ENCODE measurements at regions not wholly inside any gene's neighbourhood (a gene's known extent, or its start where the extent isn't known, plus 50 kb on each side); places are given as distances from the start of the nearest gene placed in this dataset.

DNA sequence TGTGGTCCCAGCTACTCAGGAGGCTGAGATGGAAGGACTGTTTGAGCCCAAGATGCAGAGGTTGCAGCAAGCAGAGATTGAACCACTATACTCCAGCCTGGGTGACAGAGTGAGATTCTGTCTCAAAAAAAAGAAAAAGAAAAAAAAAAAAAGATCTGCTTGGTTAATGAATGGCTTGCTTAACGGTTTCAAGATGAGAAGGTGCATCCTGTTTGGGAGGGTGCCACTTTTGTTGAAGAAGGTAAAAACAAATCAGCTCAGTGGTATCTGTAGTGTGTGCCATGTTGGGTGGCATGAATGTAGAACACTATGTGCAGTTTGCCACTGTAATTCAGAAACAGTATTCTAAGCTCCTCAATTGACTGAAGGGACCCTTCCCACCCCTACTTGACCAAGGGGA lies 94.9 kb upstream of the ETV3 start:
- Histone ChIP-seq H3K36me3 (ENCODE audit: control insufficient read depth, insufficient read depth, low read length) (no peaks in the 10 kb centered on the region), H3K4me3 (ENCODE audit: low read depth, low read length) (no peak overlapping the region), H3K27me3 (ENCODE audit: control insufficient read depth, insufficient read depth, low read length) (no peaks in the 10 kb centered on the region)
- TF ChIP-seq, protein P1, sequence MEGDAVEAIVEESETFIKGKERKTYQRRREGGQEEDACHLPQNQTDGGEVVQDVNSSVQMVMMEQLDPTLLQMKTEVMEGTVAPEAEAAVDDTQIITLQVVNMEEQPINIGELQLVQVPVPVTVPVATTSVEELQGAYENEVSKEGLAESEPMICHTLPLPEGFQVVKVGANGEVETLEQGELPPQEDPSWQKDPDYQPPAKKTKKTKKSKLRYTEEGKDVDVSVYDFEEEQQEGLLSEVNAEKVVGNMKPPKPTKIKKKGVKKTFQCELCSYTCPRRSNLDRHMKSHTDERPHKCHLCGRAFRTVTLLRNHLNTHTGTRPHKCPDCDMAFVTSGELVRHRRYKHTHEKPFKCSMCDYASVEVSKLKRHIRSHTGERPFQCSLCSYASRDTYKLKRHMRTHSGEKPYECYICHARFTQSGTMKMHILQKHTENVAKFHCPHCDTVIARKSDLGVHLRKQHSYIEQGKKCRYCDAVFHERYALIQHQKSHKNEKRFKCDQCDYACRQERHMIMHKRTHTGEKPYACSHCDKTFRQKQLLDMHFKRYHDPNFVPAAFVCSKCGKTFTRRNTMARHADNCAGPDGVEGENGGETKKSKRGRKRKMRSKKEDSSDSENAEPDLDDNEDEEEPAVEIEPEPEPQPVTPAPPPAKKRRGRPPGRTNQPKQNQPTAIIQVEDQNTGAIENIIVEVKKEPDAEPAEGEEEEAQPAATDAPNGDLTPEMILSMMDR (IDR thresholded peaks at IDR 0.05; ENCODE audit: insufficient read depth, low read length, poor library complexity, severe bottlenecking), result no peak
- DNase-seq (ENCODE audit: low read depth), result no peak

DNA sequence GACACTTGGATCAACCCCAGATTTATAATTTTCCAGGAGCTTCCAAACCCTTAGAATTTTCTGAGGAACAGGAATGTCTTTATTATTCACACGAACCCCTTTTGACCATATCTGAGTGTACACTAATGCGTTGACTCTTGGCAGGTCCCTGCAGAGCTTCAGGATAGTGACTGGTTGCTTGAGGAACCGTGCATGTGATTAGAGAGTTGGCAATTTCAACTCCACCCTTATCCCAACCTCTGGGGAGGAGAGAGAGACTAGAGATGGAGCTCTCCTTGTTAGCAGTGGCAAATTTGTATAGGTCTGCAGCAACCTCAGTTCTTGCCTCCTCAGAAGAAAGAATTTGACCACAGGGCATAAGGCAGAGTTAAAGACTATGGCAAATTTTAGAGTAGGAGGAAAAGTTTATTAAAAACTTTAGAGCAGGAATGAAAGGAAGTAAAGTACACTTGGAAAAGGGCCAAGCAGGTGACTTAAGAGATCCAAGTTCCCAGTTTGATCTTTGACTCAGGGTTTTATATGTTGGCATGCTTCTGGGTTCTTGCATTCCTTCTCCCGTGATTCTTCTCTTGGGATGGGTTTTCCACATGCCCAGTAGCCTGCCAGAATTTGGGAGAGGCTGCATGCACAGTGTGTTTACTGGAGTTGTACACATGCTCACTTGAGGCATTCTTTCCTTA lies 93.8 kb upstream of the ETV3 start:
- H3K4me3 ChIP-seq (ENCODE audit: low read depth, low read length), result no peak overlapping the region
- no peak for DNase-seq (ENCODE audit: low read depth)
- no peaks in the 10 kb centered on the region for H3K36me3 ChIP-seq (ENCODE audit: control insufficient read depth, insufficient read depth, low read length)
- no peaks in the 10 kb centered on the region for H3K27me3 ChIP-seq (ENCODE audit: control insufficient read depth, insufficient read depth, low read length)
- TF ChIP-seq, protein P1 (IDR thresholded peaks at IDR 0.05; ENCODE audit: insufficient read depth, low read length, poor library complexity, severe bottlenecking), result no peak

DNA sequence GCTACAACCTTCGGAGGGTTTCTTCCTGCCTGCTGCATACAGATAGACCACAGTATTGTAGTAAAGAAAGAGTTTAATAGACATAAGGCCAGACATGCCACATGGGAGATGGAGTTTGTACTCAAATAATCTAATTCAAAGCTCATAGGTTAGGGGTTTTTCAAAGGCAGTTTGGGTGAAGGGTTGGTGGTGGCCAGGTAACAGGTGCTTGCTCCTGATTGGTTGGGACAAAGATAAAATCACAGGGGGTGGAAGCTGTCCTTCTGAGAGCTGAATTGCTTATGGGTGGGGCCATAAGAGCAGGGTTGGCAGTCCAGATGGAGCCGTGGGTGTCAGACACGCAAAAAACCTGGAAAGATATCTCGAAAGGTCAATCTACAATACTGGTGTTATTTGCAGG lies 92.3 kb upstream of the ETV3 start:
- Histone ChIP-seq H3K36me3 (ENCODE audit: control insufficient read depth, insufficient read depth, low read length) (no peaks in the 10 kb centered on the region), H3K27me3 (ENCODE audit: control insufficient read depth, insufficient read depth, low read length) (no peaks in the 10 kb centered on the region), H3K4me3 (ENCODE audit: low read depth, low read length) (no peak overlapping the region)
- TF ChIP-seq, protein P1 (IDR thresholded peaks at IDR 0.05; ENCODE audit: insufficient read depth, low read length, poor library complexity, severe bottlenecking), result no peak
- no peak for DNase-seq (ENCODE audit: low read depth)

DNA sequence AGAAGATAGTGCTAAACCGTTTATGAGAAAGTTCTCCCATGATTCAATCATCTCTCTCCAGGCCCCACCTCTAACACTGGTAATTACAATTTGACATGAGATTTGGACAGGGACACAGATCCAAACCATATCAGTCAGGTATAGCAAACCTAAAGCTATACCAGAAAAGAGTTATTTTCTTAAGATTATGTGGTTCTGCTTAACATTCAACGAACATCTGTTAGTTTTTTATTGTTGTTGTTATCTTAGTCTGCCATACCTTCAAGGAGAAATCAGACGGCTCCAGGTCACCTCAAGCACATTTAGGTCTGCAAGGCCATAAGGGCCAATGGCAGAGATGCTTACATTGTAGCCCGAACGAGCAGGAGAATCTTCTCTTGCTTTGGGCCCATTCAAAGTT lies 89.5 kb upstream of the ETV3 start:
- TF ChIP-seq, protein P1 (IDR thresholded peaks at IDR 0.05; ENCODE audit: insufficient read depth, low read length, poor library complexity, severe bottlenecking), result no peak
- no peaks in the 10 kb centered on the region for H3K27me3 ChIP-seq (ENCODE audit: control insufficient read depth, insufficient read depth, low read length)
- no peaks in the 10 kb centered on the region for H3K36me3 ChIP-seq (ENCODE audit: control insufficient read depth, insufficient read depth, low read length)
- H3K4me3 ChIP-seq (ENCODE audit: low read depth, low read length), result no peak overlapping the region
- no peak for DNase-seq (ENCODE audit: low read depth)

DNA sequence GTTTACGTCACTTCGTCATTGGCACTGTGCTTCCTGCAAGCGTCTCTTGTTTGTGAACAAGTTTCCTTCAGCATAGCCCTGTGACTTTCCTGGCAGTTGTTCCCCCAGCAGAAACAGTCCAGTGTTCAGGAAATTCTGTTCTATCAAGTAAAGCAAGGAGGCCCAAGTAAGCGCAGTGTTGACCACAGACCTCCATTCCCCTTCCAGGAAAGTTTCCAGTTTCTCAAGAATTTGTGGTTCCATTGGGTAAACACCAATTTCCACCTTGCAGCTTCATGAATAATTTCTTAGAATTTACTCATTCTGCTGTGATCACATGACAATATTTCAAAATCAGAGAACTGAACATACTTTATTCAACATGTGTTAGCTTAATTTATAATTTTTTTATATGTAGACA lies 88.5 kb upstream of the ETV3 start:
- TF ChIP-seq, protein P1 (IDR thresholded peaks at IDR 0.05; ENCODE audit: insufficient read depth, low read length, poor library complexity, severe bottlenecking), result no peak
- H3K36me3 ChIP-seq (ENCODE audit: control insufficient read depth, insufficient read depth, low read length), result no peaks in the 10 kb centered on the region
- no peak for DNase-seq (ENCODE audit: low read depth)
- H3K4me3 ChIP-seq (ENCODE audit: low read depth, low read length), result no peak overlapping the region
- H3K27me3 ChIP-seq (ENCODE audit: control insufficient read depth, insufficient read depth, low read length), result no peaks in the 10 kb centered on the region

DNA sequence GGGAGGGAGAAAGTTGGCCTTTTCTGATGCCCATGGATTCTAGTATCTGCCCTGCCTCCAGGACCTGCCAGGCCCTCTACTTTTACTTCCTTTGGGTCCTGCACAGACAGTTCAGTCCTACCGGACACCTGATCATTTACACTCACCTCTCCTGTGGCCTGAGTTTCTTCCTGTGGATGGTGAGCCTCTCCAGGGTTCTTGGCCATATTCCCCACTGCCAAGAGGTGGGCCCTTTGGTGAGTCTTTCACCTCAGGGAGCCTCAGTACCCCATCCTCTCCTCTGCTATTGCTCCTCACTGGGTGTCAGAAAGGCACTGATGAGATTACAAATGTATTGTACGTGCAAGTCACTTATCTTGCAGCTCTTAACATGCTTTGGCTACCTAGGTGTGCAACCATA lies 81.4 kb upstream of the ETV3 start:
- TF ChIP-seq, protein P1 (IDR thresholded peaks at IDR 0.05; ENCODE audit: insufficient read depth, low read length, poor library complexity, severe bottlenecking), result no peak
- Histone ChIP-seq H3K36me3 (ENCODE audit: control insufficient read depth, insufficient read depth, low read length) (no peaks in the 10 kb centered on the region), H3K4me3 (ENCODE audit: low read depth, low read length) (no peak overlapping the region), H3K27me3 (ENCODE audit: control insufficient read depth, insufficient read depth, low read length) (no peaks in the 10 kb centered on the region)
- DNase-seq (ENCODE audit: low read depth), result no peak
